Hindlimb muscle (tissue), 1 donor: ENCODE measurements at regions not wholly inside any gene's neighbourhood (a gene's known extent, or its start where the extent isn't known, plus 50 kb on each side); places are given as distances from the start of the nearest gene placed in this dataset.

Experiments used
- DNase-seq: peaks from one replicate; pipeline ENCODE4 v3.0.0-alpha.2; 2013

- no peak for DNase-seq
Observed at GRCh38 chr9:80094176-80094771, 522.5 kb downstream of the TLE4 start.

- no peak for DNase-seq
Observed at GRCh38 chr9:80093695-80094094, 521.9 kb downstream of the TLE4 start.

- no peak for DNase-seq
Observed at GRCh38 chr9:80091526-80091925, 519.8 kb downstream of the TLE4 start.

DNA sequence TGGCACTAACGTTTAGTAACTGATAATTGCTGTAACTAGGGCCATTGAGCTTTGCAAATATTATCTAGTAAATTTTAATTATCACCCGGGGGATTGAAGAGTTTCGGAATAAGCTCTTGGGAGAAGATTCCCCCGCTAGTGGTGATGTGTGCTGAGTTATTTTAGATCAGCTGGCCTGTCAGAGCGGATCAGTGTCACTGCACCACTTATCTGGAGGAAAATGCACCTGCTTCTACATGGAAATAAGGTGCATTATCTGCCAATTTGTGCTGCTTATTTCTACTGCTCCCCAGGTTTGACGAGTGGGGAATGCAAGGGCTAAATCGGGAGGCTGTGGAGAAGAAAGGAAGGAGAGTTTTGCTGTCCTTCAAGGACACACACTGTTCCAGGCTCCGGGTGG is 518.6 kb downstream of the TLE4 start:
- DNase-seq: no peak

GRCh38 chr9:80086822-80087345 is 515.1 kb downstream of the TLE4 start:
- no peak for DNase-seq

- no peak for DNase-seq
Observed at GRCh38 chr9:80086386-80086785, 514.6 kb downstream of the TLE4 start.

GRCh38 chr9:80085668-80086067 is 513.9 kb downstream of the TLE4 start:
- DNase-seq: no peak

DNA sequence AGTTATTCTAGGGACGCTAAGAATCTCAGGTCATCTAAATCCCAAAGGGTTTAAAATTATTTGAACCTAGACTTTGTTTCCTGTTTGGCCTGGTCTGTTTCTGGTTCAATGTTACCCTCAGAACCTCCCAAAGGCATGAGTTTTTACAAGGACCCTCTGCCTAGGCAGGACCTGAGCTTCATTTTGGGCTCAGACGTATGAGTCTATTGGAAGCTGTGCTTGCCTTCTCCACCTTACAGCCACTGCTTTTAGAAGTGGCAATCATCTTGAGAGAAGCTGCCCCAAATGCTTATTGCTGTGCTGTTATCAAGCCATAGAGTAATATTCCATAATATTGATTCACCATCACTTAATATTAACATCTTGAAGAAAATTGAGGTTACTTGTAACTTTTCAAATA is 510.4 kb downstream of the TLE4 start:
- no peak for DNase-seq

- DNase-seq: no peak
Observed at GRCh38 chr9:80078826-80079225, 507.1 kb downstream of the TLE4 start.

DNA sequence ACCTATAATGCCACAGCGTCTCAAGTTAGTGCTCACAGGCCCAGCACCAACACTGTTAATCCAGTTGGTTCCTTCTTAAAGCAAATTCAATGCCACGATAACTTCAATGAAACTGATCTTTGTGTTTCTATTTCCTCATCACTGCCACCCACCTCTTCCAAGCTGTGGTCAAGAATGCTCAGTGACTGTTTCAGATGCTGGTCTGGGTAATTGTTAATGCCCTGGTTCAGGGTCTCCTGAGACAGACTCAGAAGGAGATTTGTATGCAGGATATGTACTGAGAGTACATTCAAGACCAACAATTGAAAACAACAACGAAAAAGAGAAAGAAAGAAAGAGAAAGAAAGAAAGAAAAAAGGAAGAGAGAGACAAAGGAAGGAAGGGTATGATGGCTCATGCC is 505.3 kb downstream of the TLE4 start:
- DNase-seq: no peak

GRCh38 chr9:80076162-80076561 is 504.4 kb downstream of the TLE4 start:
- no peak for DNase-seq

- no peak for DNase-seq
Observed at GRCh38 chr9:80074439-80074838, 502.7 kb downstream of the TLE4 start.

DNA sequence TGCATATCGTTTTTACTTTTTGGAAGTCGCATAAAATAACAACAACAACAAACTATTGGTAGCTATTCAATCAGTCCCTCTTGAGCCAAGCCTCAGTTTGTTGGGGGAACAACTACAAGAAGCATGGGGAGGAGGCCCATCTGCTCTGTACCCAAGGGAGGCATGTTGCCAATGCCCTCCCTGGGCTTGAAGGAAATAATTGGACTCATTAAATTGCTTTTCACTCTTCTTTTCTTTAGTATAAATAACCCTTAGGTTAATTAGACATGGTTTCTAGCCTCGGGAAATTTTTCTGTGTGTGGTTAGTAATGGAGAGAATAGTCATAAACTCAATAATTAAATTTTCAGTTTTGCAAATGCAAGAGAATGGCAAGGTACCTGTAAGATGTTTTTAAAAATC is 500.7 kb downstream of the TLE4 start:
- DNase-seq: no peak

DNA sequence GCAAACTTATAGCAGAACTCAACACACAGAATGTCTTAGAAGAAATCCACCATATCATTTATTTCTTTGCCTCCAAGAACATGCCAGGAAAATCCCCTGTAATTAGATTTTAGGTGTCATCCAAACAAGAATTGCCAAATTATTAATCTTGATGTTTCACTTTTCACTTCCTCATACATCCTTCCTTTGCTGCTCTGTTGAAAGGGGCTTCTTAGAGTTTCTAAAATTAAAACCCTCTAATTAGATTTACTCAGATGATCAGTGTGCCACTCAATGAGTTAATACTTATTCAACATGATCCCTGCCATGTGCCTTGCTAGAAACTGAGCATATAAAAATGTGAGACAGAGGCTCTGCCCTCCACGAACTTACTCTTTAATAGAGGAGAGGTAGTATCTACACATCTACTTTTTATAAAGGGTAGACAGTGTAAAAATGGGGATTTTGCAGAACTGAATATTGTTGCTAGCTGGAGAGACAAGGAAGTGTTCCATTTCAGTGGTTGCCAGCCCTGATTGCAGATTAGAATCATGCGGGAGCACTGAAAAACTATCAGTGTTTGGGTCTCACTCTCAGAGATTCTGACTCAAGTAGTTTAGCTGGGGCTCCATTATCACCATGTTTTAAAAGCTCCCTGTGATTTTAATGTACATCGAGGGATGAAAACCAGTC is 498.4 kb downstream of the TLE4 start:
- no peak for DNase-seq

DNA sequence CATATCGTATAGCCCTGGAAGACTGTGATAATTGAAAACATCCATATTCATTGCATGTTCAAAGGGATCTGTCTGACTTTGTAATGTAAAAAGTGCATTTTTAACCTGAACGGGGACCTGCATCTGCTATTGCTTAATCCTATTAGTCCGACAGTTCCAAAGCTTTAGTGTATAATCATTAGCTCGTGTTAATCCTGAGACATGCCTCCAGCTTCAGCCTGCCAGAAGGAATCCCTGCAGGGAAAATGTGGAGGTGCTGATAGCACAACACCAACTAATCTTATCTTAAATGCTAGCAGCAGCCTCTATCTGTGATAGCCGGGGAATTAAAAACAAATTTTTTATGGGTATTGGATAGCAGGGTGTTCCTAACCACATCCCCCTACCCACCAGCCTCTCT is 495.2 kb downstream of the TLE4 start:
- no peak for DNase-seq

- DNase-seq: no peak
Observed at GRCh38 chr9:80062567-80062966, 490.8 kb downstream of the TLE4 start.

DNA sequence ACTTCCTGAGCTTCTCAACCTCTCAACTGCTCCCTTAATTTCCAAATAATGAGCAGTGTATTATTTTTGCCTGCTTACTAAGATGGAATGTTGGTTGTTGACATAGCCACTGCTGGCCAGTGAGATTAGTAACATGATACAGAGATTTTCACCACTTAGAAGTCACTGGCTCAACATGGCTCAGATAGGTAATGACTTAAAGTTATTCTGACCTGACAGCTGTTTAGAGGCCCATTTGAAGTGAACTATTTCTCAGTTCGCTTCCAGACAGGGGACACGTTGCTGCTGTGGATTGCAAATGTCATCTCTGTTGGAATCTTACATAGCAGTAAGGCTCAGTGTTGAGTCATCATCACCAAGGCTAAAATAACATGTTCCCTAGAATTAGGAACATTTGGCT is 490.2 kb downstream of the TLE4 start:
- DNase-seq: no peak

GRCh38 chr9:80061096-80061495 is 489.3 kb downstream of the TLE4 start:
- no peak for DNase-seq

- no peak for DNase-seq
Observed at GRCh38 chr9:80059979-80060378, 488.2 kb downstream of the TLE4 start.

GRCh38 chr9:80059191-80059590 is 487.4 kb downstream of the TLE4 start:
- no peak for DNase-seq

- no peak for DNase-seq
Observed at GRCh38 chr9:80052830-80053229, 481.1 kb downstream of the TLE4 start.

DNA sequence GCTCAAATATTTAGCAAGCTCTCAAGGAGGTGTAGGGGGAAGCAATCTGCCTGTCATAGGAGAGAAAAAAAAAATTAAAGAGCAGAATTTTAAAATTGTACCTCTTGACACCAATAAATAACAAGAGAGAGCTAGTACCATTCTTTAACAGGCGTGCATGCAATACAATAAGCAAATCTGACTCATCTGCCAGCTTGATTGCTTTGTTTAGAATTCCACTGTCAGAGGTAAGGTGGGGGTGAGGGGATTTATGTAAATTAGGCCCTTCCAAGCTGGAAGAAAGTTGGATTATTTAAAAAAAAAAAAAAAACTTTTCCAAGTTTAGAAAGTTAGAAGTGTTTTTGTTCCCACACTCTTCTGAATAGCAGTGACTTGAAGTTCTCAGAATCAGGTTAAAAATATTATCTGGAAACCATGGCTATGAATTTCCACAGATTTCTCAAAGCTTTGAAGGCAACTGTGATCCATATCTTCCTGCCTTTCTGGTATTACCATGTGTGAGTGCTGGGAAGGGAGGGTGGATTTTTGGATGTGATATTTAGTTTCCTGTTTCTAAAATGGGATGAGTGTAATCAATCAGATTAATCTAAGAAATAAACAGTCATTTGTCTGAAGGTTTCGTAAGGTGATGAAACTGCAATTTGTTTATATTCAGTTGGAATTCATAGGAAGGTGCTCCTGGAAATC is 477.5 kb downstream of the TLE4 start:
- DNase-seq: no peak

DNA sequence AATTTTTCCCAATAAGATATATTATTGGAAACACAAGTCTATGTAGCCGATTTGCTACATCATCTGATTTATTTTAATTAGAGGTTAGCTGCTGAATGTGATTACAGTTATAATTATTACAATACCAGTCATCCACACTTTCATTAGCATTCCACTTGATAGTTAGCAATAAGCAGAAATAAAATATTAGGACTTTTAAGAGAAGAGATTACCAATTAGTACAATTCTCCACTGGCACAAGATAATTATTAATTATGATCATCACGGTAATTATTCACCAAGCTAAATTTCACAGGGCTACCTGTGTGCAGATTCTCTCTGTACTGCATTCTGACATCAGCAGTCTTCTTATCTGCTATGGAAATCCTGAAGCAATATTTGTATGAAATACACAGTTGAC is 474.7 kb downstream of the TLE4 start:
- no peak for DNase-seq

- no peak for DNase-seq
Observed at GRCh38 chr9:80041821-80042220, 470.1 kb downstream of the TLE4 start.
